ENCODE measurements at regions not wholly inside any gene's neighbourhood (a gene's known extent, or its start where the extent isn't known, plus 50 kb on each side); places are given as distances from the start of the nearest gene placed in this dataset.

DNA sequence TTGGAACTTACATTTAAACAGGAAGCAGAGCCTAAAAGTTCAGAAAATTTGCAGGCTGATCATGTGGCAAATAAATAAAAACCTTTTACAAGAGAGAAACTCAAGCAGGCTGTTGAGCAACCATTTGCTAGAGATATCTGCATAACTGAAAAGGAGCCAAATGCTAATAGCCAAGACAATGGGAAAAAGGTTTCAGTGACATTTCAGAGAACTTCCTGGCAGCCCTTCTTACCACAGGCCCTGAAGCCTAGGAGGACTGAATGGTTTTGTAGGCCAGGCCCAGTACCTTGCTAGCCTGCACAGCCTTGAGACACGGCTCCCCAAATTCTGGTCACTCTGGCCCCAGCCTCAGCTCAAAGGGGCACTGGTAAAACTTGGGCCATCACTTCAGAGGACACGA, 945.1 kb downstream of the ADGRL3 start:
- TF ChIP-seq, protein P1, sequence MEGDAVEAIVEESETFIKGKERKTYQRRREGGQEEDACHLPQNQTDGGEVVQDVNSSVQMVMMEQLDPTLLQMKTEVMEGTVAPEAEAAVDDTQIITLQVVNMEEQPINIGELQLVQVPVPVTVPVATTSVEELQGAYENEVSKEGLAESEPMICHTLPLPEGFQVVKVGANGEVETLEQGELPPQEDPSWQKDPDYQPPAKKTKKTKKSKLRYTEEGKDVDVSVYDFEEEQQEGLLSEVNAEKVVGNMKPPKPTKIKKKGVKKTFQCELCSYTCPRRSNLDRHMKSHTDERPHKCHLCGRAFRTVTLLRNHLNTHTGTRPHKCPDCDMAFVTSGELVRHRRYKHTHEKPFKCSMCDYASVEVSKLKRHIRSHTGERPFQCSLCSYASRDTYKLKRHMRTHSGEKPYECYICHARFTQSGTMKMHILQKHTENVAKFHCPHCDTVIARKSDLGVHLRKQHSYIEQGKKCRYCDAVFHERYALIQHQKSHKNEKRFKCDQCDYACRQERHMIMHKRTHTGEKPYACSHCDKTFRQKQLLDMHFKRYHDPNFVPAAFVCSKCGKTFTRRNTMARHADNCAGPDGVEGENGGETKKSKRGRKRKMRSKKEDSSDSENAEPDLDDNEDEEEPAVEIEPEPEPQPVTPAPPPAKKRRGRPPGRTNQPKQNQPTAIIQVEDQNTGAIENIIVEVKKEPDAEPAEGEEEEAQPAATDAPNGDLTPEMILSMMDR (IDR thresholded peaks at IDR 0.05; ENCODE audit: poor library complexity), result no peak
- TF ChIP-seq EZH2 (IDR thresholded peaks at IDR 0.05; ENCODE audit: borderline replicate concordance) (no peak), EZH2phosphoT487 (IDR thresholded peaks at IDR 0.05; ENCODE audit: low read depth, severe bottlenecking, unreplicated experiment) (no peak)
